Adrenal gland (tissue), 9 donors: ENCODE measurements at regions not wholly inside any gene's neighbourhood (a gene's known extent, or its start where the extent isn't known, plus 50 kb on each side); places are given as distances from the start of the nearest gene placed in this dataset.

Experiments used
- DNase-seq, 7 donors: peaks; one replicate each; pipeline ENCODE4 v3.0.0-alpha.2; 2019 to 2020
- H3K27ac ChIP-seq, 5 donors: fragments of 200-600 bp; sonication (generic) in 4 of 5; 1 replicate in 3 of 5; 2 replicates in 2 of 5; pipeline versions ENCODE4 v1.5.1 to v1.8.0; 2016 to 2020; ENCODE audit warnings: mild to moderate bottlenecking in 1 of 5
- H3K27me3 ChIP-seq: fragments of 200-600 bp; 2 replicates; pipeline ENCODE4 v1.8.0; 2021
- H3K36me3 ChIP-seq, 2 donors: fragments of 200-600 bp; replicated peaks in 1 of 2; 1 replicate in 1 of 2; 2 replicates in 1 of 2; pipeline versions ENCODE4 v1.5.1 to v1.8.0; 2018 to 2022
- H3K4me1 ChIP-seq, 2 donors: fragments of 200-600 bp; replicated peaks in 1 of 2; 1 replicate in 1 of 2; 2 replicates in 1 of 2; pipeline versions ENCODE4 v1.5.1 to v1.8.0; 2018 to 2021
- H3K4me3 ChIP-seq, 4 donors: fragments of 200-600 bp; sonication (generic) in 3 of 4; one replicate each; pipeline ENCODE4 v1.5.1; 2016 to 2018
- H3K9me3 ChIP-seq, 3 donors: fragments of 200-600 bp; sonication (generic) in 1 of 3; replicated peaks in 1 of 3; 1 replicate in 2 of 3; 2 replicates in 1 of 3; pipeline versions ENCODE4 v1.5.1 to v1.8.0; 2016 to 2021
- POLR2A ChIP-seq, 2 donors: fragments of 450-650 bp; IDR thresholded peaks; one replicate each; pipeline ENCODE4 v1.6.1; 2017; ENCODE audit warnings: antibody characterized with exemption in 2 of 2, mild to moderate bottlenecking in 2 of 2, moderate library complexity in 1 of 2
- WGBS, 4 donors: extraction: QIAGEN DNeasy Blood & Tissue Kit in 2 of 4; methylation state at CpG; one replicate each; pipeline versions ENCODE4 v1.1.5 to v1.1.7; 2013 to 2017; 5-methylcytosine and 5-hydroxymethylcytosine counted together
- intact Hi-C, 2 donors: fragments of 100-400 bp; cut with DNase I; formaldehyde crosslinking; loops; one replicate each; pipeline versions ENCODE4 v1.14.1 to v1.15.0; 2022 to 2023
- TF ChIP-seq, protein P1 (sequence below), 6 experiments: fragments of 450-650 bp in 4 of 6; fragments of 200-600 bp in 2 of 6; sonication (generic) in 1 of 6; IDR thresholded peaks; 1 replicate in 5 of 6; 2 replicates in 1 of 6; pipeline versions ENCODE4 v1.5.1 to v1.8.0; 2016 to 2021; ENCODE audit warnings: antibody characterized with exemption in 6 of 6, mild to moderate bottlenecking in 2 of 6, moderate library complexity in 1 of 6
- donor health status: healthy with polysubstance abuse.
- donor health status: Bipolar disorder and iron deficiency.
- donor health status: DM: yes; HTN: yes; CAD: no.
- donor health status: DM: no; HTN: no; CAD: no.
- donor health status: DM: no; HTN: no; CAD: no.

DNA sequence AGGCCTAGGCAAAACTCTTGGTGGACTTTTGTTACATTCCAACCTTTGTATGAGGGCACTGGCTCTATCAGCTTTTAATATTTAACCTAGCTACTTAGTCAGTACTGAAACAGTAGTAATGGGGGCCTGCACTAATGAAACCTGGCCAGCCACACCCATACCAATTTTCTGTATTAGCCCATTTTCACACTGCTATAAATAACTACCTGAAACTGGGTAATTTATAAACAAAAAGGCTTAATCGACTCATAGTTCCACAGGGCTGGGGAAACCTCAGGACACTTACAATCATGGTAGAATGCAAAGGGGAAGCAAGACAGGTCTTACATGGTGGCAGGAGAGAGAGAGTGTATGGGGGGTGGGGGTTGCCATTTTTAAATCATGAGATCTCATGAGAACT, 245.7 kb upstream of the RGS18 start:
- Histone ChIP-seq H3K27ac (no peak overlapping the region), H3K36me3 (no peaks in the 10 kb centered on the region), H3K4me3 (no peak overlapping the region), H3K4me1 (no peaks in the 10 kb centered on the region), H3K9me3 (no peaks in the 10 kb centered on the region), H3K27me3 (no peaks in the 10 kb centered on the region)
- WGBS, 4 donors, result 85 to 100% (median 90%) methylated on average over 1 of the region's 1 CpG
- intact Hi-C loops, result no loop called here
- no peak for TF ChIP-seq POLR2A (IDR thresholded peaks at IDR 0.05)
- DNase-seq, result no peak

GRCh38 chr1:191913260-191913977, 244.8 kb upstream of the RGS18 start:
- intact Hi-C loops, result no loop called here
- TF ChIP-seq, protein P1, sequence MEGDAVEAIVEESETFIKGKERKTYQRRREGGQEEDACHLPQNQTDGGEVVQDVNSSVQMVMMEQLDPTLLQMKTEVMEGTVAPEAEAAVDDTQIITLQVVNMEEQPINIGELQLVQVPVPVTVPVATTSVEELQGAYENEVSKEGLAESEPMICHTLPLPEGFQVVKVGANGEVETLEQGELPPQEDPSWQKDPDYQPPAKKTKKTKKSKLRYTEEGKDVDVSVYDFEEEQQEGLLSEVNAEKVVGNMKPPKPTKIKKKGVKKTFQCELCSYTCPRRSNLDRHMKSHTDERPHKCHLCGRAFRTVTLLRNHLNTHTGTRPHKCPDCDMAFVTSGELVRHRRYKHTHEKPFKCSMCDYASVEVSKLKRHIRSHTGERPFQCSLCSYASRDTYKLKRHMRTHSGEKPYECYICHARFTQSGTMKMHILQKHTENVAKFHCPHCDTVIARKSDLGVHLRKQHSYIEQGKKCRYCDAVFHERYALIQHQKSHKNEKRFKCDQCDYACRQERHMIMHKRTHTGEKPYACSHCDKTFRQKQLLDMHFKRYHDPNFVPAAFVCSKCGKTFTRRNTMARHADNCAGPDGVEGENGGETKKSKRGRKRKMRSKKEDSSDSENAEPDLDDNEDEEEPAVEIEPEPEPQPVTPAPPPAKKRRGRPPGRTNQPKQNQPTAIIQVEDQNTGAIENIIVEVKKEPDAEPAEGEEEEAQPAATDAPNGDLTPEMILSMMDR (IDR thresholded peaks at IDR 0.05), result no peak
- TF ChIP-seq POLR2A (IDR thresholded peaks at IDR 0.05), result no peak
- no peak overlapping the region for H3K27ac ChIP-seq
- H3K36me3 ChIP-seq, result no peaks in the 10 kb centered on the region
- H3K4me3 ChIP-seq, result no peak overlapping the region
- no peaks in the 10 kb centered on the region for H3K9me3 ChIP-seq
- no peaks in the 10 kb centered on the region for H3K4me1 ChIP-seq
- DNase-seq, result no peak
- no peaks in the 10 kb centered on the region for H3K27me3 ChIP-seq

GRCh38 chr1:191929383-191929782, 228.9 kb upstream of the RGS18 start:
- no peaks in the 10 kb centered on the region for H3K4me1 ChIP-seq
- no peaks in the 10 kb centered on the region for H3K27me3 ChIP-seq
- TF ChIP-seq, protein P1 (IDR thresholded peaks at IDR 0.05), result no peak
- no peak for TF ChIP-seq POLR2A (IDR thresholded peaks at IDR 0.05)
- no peaks in the 10 kb centered on the region for H3K36me3 ChIP-seq
- DNase-seq, result no peak
- WGBS, 4 donors, result 55 to 82% (median 66%) methylated on average over 1 of the region's 1 CpG
- no peak overlapping the region for H3K4me3 ChIP-seq
- intact Hi-C loops, result no loop called here
- no peaks in the 10 kb centered on the region for H3K9me3 ChIP-seq
- H3K27ac ChIP-seq, result no peak overlapping the region

DNA sequence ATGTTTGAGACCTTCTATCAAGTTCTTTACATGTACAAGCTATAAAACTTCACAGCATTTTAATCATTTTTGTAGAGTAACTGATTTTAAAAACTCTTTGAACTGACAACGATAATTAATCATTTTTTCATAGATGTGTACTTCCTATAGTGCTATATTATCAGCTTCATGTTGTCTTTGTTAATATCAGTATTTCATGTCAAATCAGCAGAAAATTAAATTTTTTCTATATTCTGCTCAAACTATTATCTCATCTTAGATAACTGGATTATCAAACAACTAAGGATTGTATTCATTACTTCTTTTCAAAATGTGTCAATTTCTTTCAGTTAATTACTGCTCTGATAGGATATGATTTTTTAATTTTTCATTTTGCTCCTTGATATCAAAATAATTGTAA, 214.6 kb upstream of the RGS18 start:
- TF ChIP-seq POLR2A (IDR thresholded peaks at IDR 0.05), result no peak
- TF ChIP-seq, protein P1 (IDR thresholded peaks at IDR 0.05), result no peak
- intact Hi-C loops, result no loop called here
- H3K4me1 ChIP-seq, result no peaks in the 10 kb centered on the region
- no peaks in the 10 kb centered on the region for H3K9me3 ChIP-seq
- H3K27ac ChIP-seq, result no peak overlapping the region
- H3K27me3 ChIP-seq, result no peaks in the 10 kb centered on the region
- H3K4me3 ChIP-seq, result no peak overlapping the region
- 63 to 75% (median 72%) methylated on average over 1 of the region's 1 CpG for WGBS, 4 donors
- DNase-seq, result no peak
- H3K36me3 ChIP-seq, result no peaks in the 10 kb centered on the region

DNA sequence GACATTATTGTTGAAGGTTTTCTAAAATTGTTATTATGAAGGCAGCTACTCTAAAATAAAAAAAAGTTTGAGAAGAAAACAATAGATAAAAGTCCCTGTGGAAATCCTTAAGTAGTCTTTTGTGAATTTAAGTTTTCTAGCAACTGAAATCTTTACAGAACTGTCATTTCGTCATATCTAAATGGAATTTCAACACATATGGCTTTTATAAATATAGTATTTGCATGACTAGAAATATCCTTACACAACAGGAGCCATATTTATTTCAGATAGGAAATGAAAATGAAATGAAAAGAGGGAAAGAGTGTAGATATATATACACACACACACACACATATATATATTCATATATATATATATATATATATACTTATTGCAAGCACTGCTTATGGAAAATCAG, 204.7 kb upstream of the RGS18 start:
- Histone ChIP-seq H3K4me3 (no peak overlapping the region), H3K36me3 (no peaks in the 10 kb centered on the region), H3K9me3 (no peaks in the 10 kb centered on the region), H3K27ac (no peak overlapping the region), H3K4me1 (no peaks in the 10 kb centered on the region), H3K27me3 (no peaks in the 10 kb centered on the region)
- DNase-seq, result no peak
- intact Hi-C loops, result no loop called here
- TF ChIP-seq, protein P1 (IDR thresholded peaks at IDR 0.05), result no peak
- TF ChIP-seq POLR2A (IDR thresholded peaks at IDR 0.05), result no peak
- WGBS, 4 donors, result 49 to 67% (median 50%) methylated on average over 1 of the region's 1 CpG
